DOHH2 (cell line): ENCODE measurements at regions not wholly inside any gene's neighbourhood (a gene's known extent, or its start where the extent isn't known, plus 50 kb on each side); places are given as distances from the start of the nearest gene placed in this dataset.

ENCODE experiments used
- H3F3A ChIP-seq: fragments of 200-600 bp; sonication (generic), shearing (Covaris generic); 2 replicates; pipeline ENCODE4 v1.6.0; 2016; ENCODE audit warnings: antibody characterized with exemption, mild to moderate bottlenecking; ENCODE audit not compliant: control insufficient read depth, insufficient read depth
- H3K27ac ChIP-seq: fragments of 200-600 bp; sonication (generic); 2 replicates; pipeline ENCODE4 v1.5.1; 2014; ENCODE audit warnings: low read depth, mild to moderate bottlenecking, low read length, moderate library complexity
- H3K27me3 ChIP-seq: fragments of 200-600 bp; sonication (generic); 2 replicates; pipeline ENCODE4 v1.6.1; 2014; ENCODE audit warnings: mild to moderate bottlenecking, low read length, mixed read lengths; ENCODE audit not compliant: control insufficient read depth
- H3K36me3 ChIP-seq: fragments of 200-600 bp; sonication (generic); 2 replicates; pipeline ENCODE4 v1.6.1; 2014; ENCODE audit warnings: mild to moderate bottlenecking, low read length, moderate library complexity, mixed read lengths; ENCODE audit not compliant: control insufficient read depth
- H3K4me1 ChIP-seq: fragments of 200-600 bp; sonication (generic); 2 replicates; pipeline ENCODE4 v1.6.1; 2014; ENCODE audit warnings: mild to moderate bottlenecking, low read length, mixed read lengths; ENCODE audit not compliant: control insufficient read depth
- H3K4me2 ChIP-seq: fragments of 200-600 bp; sonication (generic); 2 replicates; pipeline ENCODE4 v1.6.0; 2014; ENCODE audit warnings: mild to moderate bottlenecking, low read length, moderate library complexity
- H3K4me3 ChIP-seq: fragments of 200-600 bp; sonication (generic); 2 replicates; pipeline ENCODE4 v1.5.1; 2014; ENCODE audit warnings: mild to moderate bottlenecking, low read length, mixed read lengths
- H3K79me2 ChIP-seq: fragments of 200-600 bp; sonication (generic); 2 replicates; pipeline ENCODE4 v1.6.1; 2014; ENCODE audit warnings: mild to moderate bottlenecking, low read length, mixed read lengths; ENCODE audit not compliant: control insufficient read depth
- H3K9me2 ChIP-seq: fragments of 200-600 bp; sonication (generic); replicated peaks from 2 replicates; pipeline ENCODE4 v1.6.1; 2014; ENCODE audit warnings: mild to moderate bottlenecking, low read length, mixed read lengths; ENCODE audit not compliant: control insufficient read depth
- H3K9me3 ChIP-seq: fragments of 200-600 bp; sonication (generic); 2 replicates; pipeline ENCODE4 v1.6.1; 2014; ENCODE audit warnings: antibody characterized with exemption, low read length, mixed read lengths; ENCODE audit not compliant: control insufficient read depth, insufficient read depth
- H4K20me1 ChIP-seq: fragments of 200-600 bp; sonication (generic); 2 replicates; pipeline ENCODE4 v1.6.0; 2014; ENCODE audit warnings: low read depth, mild to moderate bottlenecking, antibody characterized with exemption, low read length, moderate library complexity; ENCODE audit not compliant: control insufficient read depth, insufficient read depth
- EZH2phosphoT487 ChIP-seq: fragments of 200-600 bp; sonication (generic); IDR thresholded peaks from 2 replicates; pipeline ENCODE4 v1.6.1; 2017; ENCODE audit warnings: borderline replicate concordance, mild to moderate bottlenecking, antibody characterized with exemption, low read length, moderate library complexity, mixed read lengths
- TF ChIP-seq, protein P1 (sequence below): fragments of 200-600 bp; sonication (generic); IDR thresholded peaks from one replicate; pipeline ENCODE4 v1.5.1; 2014; ENCODE audit warnings: antibody characterized with exemption, mild to moderate bottlenecking, low read depth, low read length; ENCODE audit not compliant: poor library complexity, severe bottlenecking

DNA sequence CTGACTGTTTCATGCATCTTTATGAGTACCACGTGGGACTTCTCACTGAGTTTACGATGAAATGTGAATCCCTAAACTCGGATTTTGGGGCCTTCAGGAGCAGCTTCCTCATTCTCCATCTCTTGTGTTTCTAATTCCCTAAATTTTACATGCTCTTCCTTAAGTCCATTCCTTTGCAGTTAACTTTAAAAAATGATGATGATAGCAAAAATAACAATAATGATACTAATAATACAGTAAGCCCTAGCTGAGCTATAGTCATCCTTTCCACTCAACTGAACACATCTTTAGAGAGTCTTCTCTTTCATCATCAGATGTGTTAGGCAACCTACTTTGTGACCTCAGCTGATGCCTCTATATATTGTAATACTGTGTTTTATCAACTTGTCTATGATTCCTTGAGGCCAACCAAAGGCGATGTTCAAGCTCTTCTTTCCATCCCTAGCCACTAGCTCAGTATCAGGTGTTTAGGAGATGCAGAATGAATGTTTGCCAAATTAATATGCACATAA lies 1196.4 kb downstream of the VRK1 start:
- Histone ChIP-seq H3K27ac (no peak overlapping the region), H3K36me3 (no peaks in the 10 kb centered on the region), H3K79me2 (no peaks in the 10 kb centered on the region), H3K4me2 (no peak overlapping the region), H3F3A (no peaks in the 10 kb centered on the region), H4K20me1 (no peaks in the 10 kb centered on the region), H3K9me3 (no peaks in the 10 kb centered on the region), H3K9me2 (no peaks in the 10 kb centered on the region), H3K4me1 (no peaks in the 10 kb centered on the region), H3K4me3 (no peak overlapping the region), H3K27me3 (no peaks in the 10 kb centered on the region)
- no peak for TF ChIP-seq EZH2phosphoT487
- TF ChIP-seq, protein P1, sequence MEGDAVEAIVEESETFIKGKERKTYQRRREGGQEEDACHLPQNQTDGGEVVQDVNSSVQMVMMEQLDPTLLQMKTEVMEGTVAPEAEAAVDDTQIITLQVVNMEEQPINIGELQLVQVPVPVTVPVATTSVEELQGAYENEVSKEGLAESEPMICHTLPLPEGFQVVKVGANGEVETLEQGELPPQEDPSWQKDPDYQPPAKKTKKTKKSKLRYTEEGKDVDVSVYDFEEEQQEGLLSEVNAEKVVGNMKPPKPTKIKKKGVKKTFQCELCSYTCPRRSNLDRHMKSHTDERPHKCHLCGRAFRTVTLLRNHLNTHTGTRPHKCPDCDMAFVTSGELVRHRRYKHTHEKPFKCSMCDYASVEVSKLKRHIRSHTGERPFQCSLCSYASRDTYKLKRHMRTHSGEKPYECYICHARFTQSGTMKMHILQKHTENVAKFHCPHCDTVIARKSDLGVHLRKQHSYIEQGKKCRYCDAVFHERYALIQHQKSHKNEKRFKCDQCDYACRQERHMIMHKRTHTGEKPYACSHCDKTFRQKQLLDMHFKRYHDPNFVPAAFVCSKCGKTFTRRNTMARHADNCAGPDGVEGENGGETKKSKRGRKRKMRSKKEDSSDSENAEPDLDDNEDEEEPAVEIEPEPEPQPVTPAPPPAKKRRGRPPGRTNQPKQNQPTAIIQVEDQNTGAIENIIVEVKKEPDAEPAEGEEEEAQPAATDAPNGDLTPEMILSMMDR: no peak

DNA sequence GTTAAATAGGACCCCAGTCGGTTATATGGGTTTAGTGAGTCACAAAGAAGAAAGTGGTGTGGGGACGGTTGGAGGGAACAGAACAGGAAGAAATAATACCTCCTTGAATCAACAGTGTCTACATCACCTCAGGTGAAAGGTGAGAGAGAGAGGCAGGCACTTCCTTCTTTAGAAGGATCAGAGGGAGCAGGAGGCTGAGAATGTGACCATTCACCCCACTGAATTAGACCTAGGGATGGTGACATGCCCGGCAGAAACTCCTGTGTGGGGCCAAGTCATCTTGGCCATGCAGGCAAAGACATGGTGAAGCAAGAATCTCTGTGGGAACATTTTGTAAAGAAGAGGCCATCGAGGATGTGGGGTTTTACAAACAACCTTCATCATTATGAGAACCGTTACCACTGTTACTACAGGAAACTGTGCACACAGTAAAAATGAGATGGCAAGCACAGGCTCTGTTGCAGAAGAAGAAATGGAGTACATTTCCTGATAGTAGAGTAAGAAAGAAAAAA lies 1196.9 kb downstream of the VRK1 start:
- Histone ChIP-seq H3F3A (no peaks in the 10 kb centered on the region), H3K4me2 (no peak overlapping the region), H4K20me1 (no peaks in the 10 kb centered on the region), H3K79me2 (no peaks in the 10 kb centered on the region), H3K4me3 (no peak overlapping the region), H3K9me2 (no peaks in the 10 kb centered on the region), H3K27ac (no peak overlapping the region), H3K36me3 (no peaks in the 10 kb centered on the region), H3K27me3 (no peaks in the 10 kb centered on the region), H3K9me3 (no peaks in the 10 kb centered on the region), H3K4me1 (no peaks in the 10 kb centered on the region)
- TF ChIP-seq, protein P1: no peak
- TF ChIP-seq EZH2phosphoT487: no peak

DNA sequence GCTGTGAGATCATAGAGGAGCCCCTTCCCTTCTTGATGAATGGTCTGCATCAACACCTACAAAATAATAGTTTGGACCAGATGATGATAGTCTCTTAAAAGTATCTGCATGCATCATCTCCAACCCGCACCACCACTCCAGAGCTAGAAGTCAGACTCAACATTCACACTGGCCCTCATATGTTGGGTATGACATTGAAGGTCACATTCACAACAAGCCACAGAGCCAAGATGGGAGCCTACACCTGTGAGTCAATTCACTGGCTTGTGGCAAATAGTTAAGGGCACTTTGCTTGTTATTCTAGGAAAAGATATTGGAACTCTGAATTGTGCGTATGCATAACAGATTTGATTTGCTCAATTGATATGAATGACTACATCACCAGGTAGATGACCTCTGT lies 1197.9 kb downstream of the VRK1 start:
- Histone ChIP-seq H3K79me2 (no peaks in the 10 kb centered on the region), H3F3A (no peaks in the 10 kb centered on the region), H3K9me3 (no peaks in the 10 kb centered on the region), H4K20me1 (no peaks in the 10 kb centered on the region), H3K4me1 (no peaks in the 10 kb centered on the region), H3K27ac (no peak overlapping the region), H3K4me2 (no peak overlapping the region), H3K4me3 (no peak overlapping the region), H3K9me2 (no peaks in the 10 kb centered on the region), H3K36me3 (no peaks in the 10 kb centered on the region), H3K27me3 (no peaks in the 10 kb centered on the region)
- TF ChIP-seq, protein P1: no peak
- TF ChIP-seq EZH2phosphoT487: no peak
